ENCODE measurements at regions not wholly inside any gene's neighbourhood (a gene's known extent, or its start where the extent isn't known, plus 50 kb on each side); places are given as distances from the start of the nearest gene placed in this dataset.

DNA sequence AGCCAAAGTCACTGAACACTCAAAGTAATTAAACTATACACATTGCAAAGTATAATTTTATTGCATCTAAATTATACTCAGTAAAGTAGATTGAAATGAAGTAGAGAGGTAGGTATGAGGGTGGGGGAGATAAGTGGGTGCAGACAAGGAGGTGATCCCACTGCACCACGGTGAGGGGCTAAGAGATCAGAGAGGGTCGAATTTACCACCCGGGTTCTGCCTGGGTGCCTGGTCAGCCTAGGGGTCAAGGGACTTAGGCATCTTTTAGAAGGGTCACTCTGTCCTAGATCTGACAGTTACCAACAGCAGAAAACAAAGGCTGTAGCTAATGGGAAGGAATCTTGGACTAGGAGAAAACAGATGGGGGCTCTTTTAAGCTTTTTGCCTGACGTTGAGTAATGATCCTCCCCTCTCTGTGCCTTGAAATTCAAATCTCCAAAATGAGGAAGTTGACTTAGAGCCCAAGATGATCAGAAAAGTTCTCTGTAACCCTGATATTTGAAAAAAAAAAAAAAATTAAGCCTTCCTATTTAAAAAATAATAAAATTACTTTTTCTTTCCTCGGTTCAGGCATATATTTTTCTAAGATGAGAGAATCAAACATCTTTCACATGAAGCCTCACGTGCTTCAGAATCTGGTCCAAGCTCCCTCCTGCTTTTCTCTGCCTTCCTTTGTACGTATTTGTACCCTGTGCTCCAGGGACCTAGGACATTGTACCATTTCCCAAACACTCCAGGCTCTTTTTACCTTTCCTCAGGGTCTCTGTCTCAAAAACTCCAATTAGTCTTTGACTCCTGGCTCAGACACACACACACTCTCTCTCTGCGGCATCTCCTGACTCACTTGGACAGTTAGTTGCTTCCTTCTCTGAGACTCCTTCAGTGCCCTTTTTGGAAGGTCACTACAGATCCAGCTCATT is 353.9 kb downstream of the CYRIA start:
- TF ChIP-seq, protein P1, sequence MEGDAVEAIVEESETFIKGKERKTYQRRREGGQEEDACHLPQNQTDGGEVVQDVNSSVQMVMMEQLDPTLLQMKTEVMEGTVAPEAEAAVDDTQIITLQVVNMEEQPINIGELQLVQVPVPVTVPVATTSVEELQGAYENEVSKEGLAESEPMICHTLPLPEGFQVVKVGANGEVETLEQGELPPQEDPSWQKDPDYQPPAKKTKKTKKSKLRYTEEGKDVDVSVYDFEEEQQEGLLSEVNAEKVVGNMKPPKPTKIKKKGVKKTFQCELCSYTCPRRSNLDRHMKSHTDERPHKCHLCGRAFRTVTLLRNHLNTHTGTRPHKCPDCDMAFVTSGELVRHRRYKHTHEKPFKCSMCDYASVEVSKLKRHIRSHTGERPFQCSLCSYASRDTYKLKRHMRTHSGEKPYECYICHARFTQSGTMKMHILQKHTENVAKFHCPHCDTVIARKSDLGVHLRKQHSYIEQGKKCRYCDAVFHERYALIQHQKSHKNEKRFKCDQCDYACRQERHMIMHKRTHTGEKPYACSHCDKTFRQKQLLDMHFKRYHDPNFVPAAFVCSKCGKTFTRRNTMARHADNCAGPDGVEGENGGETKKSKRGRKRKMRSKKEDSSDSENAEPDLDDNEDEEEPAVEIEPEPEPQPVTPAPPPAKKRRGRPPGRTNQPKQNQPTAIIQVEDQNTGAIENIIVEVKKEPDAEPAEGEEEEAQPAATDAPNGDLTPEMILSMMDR (IDR thresholded peaks at IDR 0.05): no peak
- TF ChIP-seq ZFX (IDR thresholded peaks at IDR 0.05; ENCODE audit: borderline replicate concordance): no peak

Data from 22Rv1 (cell line).